NT2/D1 (cell line): ENCODE measurements at regions not wholly inside any gene's neighbourhood (a gene's known extent, or its start where the extent isn't known, plus 50 kb on each side); places are given as distances from the start of the nearest gene placed in this dataset.
"Not testable (repeated sequence)": the region's sequence is repeated elsewhere in the genome, so short reads cannot be mapped to it uniquely, and the experiment has no call there.

ENCODE experiments used
- DNase-seq: peaks from one replicate; pipeline ENCODE4 v3.0.0-alpha.2; 2011; ENCODE audit warnings: low read depth, low spot score
- H3K27me3 ChIP-seq: 2 replicates; pipeline ENCODE4 v1.6.0; 2011; ENCODE audit warnings: mild to moderate bottlenecking; ENCODE audit not compliant: insufficient read length, insufficient read depth
- H3K36me3 ChIP-seq: 2 replicates; pipeline ENCODE4 v1.6.1; 2011; ENCODE audit warnings: mild to moderate bottlenecking, low read length, mixed read lengths; ENCODE audit not compliant: insufficient read depth, insufficient read length
- H3K4me1 ChIP-seq: 2 replicates; pipeline ENCODE4 v1.5.1; 2011; ENCODE audit not compliant: insufficient read depth, insufficient read length
- H3K4me3 ChIP-seq: 2 replicates; pipeline ENCODE4 v1.5.1; 2011; ENCODE audit warnings: low read depth; ENCODE audit not compliant: insufficient read length
- H3K9ac ChIP-seq: 2 replicates; pipeline ENCODE4 v1.6.0; 2011; ENCODE audit warnings: low read depth; ENCODE audit not compliant: insufficient read length
- H3K9me3 ChIP-seq: 2 replicates; pipeline ENCODE4 v1.5.1; 2011; ENCODE audit warnings: mild to moderate bottlenecking, low read length; ENCODE audit not compliant: insufficient read depth
- SUZ12 ChIP-seq: IDR thresholded peaks from 2 replicates; pipeline ENCODE4 v1.6.1; 2011; ENCODE audit not compliant: insufficient read length, insufficient read depth; ENCODE audit errors: extremely low read depth
- YY1 ChIP-seq: IDR thresholded peaks from 2 replicates; pipeline ENCODE4 v1.6.1; 2011; ENCODE audit not compliant: insufficient read length, insufficient read depth
- ZNF274 ChIP-seq: IDR thresholded peaks from 2 replicates; pipeline ENCODE4 v1.6.1; 2011; ENCODE audit warnings: mild to moderate bottlenecking, low read depth, low read length

DNA sequence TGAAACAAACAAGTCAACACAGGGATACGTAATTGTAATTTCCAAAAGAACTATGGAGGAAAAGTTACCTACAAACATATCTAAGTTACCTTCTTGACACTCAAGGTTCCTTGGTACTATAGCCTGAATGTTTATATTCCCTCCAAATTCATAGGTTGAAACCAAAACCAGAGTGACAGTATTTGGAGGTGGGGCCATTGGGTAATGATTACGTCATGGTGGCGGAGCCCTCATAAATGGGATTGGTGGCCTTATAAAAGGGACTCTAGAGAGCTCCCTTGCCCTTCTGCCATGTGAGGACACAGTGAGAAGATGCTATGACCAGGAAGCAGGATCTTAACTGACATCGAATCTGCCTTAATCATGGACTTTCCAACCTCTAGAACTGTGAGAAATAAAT, 87.3 kb downstream of the PMAIP1 start:
- TF ChIP-seq ZNF274 (no peak), YY1 (no peak), SUZ12 (no peak)
- Histone ChIP-seq H3K9me3 (no peaks in the 10 kb centered on the region), H3K9ac (no peak overlapping the region), H3K4me1 (no peaks in the 10 kb centered on the region), H3K36me3 (no peaks in the 10 kb centered on the region), H3K27me3 (no peaks in the 10 kb centered on the region), H3K4me3 (no peak overlapping the region)
- DNase-seq: no peak

DNA sequence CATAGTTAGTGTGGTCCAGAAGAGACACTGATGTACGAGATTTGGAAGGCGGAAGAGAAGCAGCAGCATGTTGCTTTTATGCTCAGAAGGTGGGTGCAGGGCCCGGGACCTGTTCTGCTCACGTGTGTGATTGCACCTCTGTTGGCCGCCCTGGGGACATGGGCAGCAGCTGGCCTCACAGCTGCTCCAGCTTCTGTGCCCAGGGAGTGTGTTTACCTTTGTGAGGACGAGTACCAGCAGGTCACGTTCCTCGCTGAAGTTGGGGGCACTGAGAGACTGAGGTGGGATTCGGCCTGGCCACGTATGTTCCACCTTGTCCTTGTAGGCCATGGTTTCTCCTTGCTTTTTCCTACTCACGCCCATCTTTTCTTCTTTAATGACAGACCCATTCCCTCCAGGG, 86.3 kb downstream of the PMAIP1 start:
- TF ChIP-seq YY1 (no peak), SUZ12 (no peak), ZNF274 (no peak)
- Histone ChIP-seq H3K9ac (no peak overlapping the region), H3K9me3 (no peaks in the 10 kb centered on the region), H3K27me3 (no peaks in the 10 kb centered on the region), H3K36me3 (no peaks in the 10 kb centered on the region), H3K4me1 (no peaks in the 10 kb centered on the region), H3K4me3 (no peak overlapping the region)
- DNase-seq: no peak

DNA sequence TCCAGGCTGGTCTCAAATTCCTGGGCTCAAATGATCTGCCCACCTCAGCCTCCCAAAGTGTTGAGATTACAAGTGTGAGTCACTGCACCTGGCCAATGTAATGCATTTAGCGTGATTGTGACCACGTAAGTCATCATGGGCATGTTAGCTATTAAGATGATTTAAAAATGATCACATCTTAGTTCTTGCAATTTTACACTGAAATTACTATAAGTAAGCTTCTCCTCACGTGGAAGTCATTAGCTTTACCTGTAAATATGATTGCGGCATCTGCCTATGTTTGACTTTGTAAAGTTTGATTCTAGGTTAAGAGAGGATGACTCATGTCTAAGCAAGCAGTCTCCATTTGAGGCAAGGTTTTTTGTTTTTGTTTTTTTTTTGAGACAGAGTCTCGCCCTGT, 85.5 kb downstream of the PMAIP1 start:
- Histone ChIP-seq H3K9me3 (no peaks in the 10 kb centered on the region), H3K4me1 (no peaks in the 10 kb centered on the region), H3K36me3 (no peaks in the 10 kb centered on the region), H3K27me3 (no peaks in the 10 kb centered on the region), H3K4me3 (no peak overlapping the region), H3K9ac (no peak overlapping the region)
- no peak for DNase-seq
- TF ChIP-seq ZNF274: no peak
- TF ChIP-seq YY1: no peak
- TF ChIP-seq SUZ12: no peak

DNA sequence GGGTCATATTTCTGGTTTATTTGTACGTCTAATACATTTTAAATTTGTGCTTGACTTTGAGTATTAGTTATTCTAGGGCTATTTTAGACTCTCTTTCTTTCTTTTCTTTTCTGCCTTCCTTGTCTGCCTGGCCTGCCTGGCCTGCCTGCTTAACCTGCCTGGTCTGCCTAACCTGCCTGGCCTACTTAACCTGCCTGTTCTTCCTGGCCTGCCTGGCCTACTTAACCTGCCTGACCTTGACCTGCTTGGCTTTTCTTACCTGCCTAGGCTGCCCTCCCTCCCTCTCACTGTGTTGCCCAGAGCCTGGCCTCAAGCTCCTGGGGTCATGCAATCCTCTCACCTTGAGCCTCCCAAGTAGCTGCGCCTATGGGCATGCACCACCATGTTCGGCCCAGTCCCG, 83.7 kb downstream of the PMAIP1 start:
- H3K36me3 ChIP-seq: no peaks in the 10 kb centered on the region
- H3K9ac ChIP-seq: no peak overlapping the region
- H3K9me3 ChIP-seq: no peaks in the 10 kb centered on the region

DNA sequence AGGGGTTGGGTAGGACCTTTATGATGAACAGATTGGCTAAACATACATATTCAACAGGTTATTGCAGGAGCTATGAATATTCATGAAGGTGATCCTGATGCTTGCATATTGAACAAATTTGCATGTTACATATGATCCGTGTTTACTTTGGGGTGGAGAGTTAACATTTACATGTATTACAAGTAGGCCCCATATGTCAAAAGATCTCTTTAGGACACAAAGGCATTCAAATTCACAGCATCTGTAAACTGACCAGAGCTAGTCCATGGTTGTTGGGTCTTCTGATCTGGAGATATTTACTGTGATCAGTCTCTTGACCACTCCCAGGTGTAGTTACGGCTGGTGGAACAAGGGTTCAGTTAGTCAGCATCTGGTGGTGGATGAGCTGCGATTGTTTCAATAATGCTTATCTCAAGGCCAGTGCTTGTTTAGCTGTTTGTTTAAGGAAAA, 80.4 kb downstream of the PMAIP1 start:
- no peak for TF ChIP-seq SUZ12
- TF ChIP-seq ZNF274: no peak
- no peak for TF ChIP-seq YY1
- Histone ChIP-seq H3K27me3 (no peaks in the 10 kb centered on the region), H3K4me1 (no peaks in the 10 kb centered on the region), H3K9me3 (no peaks in the 10 kb centered on the region), H3K36me3 (no peaks in the 10 kb centered on the region), H3K4me3 (no peak overlapping the region), H3K9ac (no peak overlapping the region)
- no peak for DNase-seq

More for the DNA sequence above, 83.7 kb downstream of the PMAIP1 start:
- TF ChIP-seq YY1: no peak
- TF ChIP-seq SUZ12: no peak
- TF ChIP-seq ZNF274: no peak
- Histone ChIP-seq H3K27me3 (no peaks in the 10 kb centered on the region), H3K4me3 (no peak overlapping the region), H3K4me1 (no peaks in the 10 kb centered on the region)
- DNase-seq: no peak

DNA sequence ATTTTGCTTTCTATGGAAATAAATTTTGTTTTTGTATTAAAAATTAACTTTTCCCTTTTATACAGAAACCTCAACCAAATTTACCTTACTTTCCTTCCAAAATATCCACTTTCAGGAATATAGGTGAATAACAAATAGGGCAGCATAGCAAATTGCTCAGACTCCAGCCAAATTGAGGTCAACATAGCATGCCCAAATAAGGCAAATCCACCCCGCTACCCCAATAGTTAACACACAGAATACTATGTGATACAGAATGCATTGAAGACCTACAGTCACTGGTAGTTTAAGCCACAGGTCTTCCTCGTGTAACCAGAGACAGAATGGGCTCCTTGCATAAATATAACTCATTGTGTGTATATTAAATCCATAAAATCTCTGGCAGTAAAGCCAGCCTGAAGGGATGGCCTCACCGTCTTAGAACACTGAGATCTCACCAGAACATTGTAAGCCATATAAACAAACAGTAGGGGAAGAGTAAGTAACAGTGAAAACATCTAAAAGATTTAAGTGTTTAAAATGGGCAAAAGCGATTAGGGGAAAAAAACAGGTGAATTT, 72.2 kb downstream of the PMAIP1 start:
- no peaks in the 10 kb centered on the region for H3K9me3 ChIP-seq
- no peaks in the 10 kb centered on the region for H3K4me1 ChIP-seq
- no peaks in the 10 kb centered on the region for H3K27me3 ChIP-seq
- H3K9ac ChIP-seq: no peak overlapping the region
- no peaks in the 10 kb centered on the region for H3K36me3 ChIP-seq
- H3K4me3 ChIP-seq: no peak overlapping the region
- no peak for TF ChIP-seq ZNF274
- no peak for TF ChIP-seq YY1
- TF ChIP-seq SUZ12: no peak
- DNase-seq: no peak

DNA sequence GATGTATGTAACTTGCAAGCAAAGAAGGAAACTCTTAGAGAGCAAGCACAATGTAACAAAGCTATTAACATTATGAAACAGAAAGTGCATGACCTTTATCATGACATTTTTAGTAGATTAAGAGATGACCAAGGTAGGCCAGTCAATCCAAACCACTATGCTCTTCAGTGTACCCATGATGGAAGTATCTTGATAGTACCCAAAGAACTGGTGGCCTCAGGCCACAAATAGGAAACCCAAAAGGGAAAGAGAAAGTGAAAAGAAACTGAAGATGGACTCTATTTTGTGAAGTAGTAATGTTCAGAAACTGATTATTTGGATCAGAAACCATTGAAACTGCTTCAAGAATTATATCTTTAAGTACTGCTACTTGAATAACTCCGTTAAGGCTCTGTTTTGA, 71.3 kb downstream of the PMAIP1 start:
- H3K27me3 ChIP-seq, DNase-seq, H3K4me3 ChIP-seq, H3K36me3 ChIP-seq, H3K9me3 ChIP-seq, H3K9ac ChIP-seq, H3K4me1 ChIP-seq: not testable (repeated sequence)

DNA sequence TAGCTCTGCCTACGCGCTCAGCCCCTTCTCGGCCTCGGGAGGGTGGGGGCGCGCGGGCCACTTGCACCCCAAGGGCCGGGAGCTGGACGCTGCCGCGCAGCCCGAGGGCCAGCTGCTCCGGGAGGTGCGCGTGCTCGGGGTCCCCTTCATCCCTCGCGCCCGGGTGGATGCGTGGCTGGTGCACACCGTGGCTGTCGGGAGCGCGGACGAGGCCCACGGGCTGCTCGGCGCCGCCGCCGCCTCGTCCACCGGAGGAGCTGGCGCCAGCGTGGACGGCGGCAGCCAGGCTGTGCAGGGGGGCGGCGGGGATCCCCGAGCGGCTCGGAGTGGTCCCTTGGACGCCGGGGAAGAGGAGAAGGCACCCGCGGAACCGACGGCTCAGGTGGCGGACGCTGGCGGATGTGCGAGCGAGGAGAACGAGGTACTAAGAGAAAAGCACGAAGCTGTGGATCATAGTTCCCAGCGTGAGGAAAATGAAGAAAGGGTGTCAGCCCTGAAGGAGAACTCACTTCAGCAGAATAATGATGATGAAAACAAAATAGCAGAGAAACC, 69.8 kb downstream of the PMAIP1 start:
- H3K4me1 ChIP-seq, H3K9ac ChIP-seq, H3K4me3 ChIP-seq, H3K9me3 ChIP-seq, H3K36me3 ChIP-seq, H3K27me3 ChIP-seq, DNase-seq: not testable (repeated sequence)
